ENCODE measurements at regions not wholly inside any gene's neighbourhood (a gene's known extent, or its start where the extent isn't known, plus 50 kb on each side); places are given as distances from the start of the nearest gene placed in this dataset.

GRCh38 chr19:31107096-31107495 lies 242.1 kb downstream of the TSHZ3 start:
- Histone ChIP-seq H3K9me3 (no peaks in the 10 kb centered on the region), H3K4me3 (no peak overlapping the region), H3K4me1 (no peaks in the 10 kb centered on the region), H3K27me3 (no peaks in the 10 kb centered on the region), H3K27ac (no peak overlapping the region), H3K36me3 (no peaks in the 10 kb centered on the region)
- WGBS: 83% methylated on average over 8 of the region's 8 CpGs
- TF ChIP-seq POLR2AphosphoS5 (IDR thresholded peaks at IDR 0.05) (no peak), EP300 (IDR thresholded peaks at IDR 0.05) (no peak), POLR2A (IDR thresholded peaks at IDR 0.05) (no peak), CTCF (IDR thresholded peaks at IDR 0.05) (no peak)
- no peak for DNase-seq (ENCODE audit: low spot score in 2 of 2)

GRCh38 chr19:31105761-31106160 lies 243.5 kb downstream of the TSHZ3 start:
- no peak overlapping the region for H3K4me3 ChIP-seq
- DNase-seq (ENCODE audit: low spot score in 2 of 2): no peak
- WGBS: 84% methylated on average over 4 of the region's 4 CpGs
- H3K27me3 ChIP-seq: no peaks in the 10 kb centered on the region
- no peaks in the 10 kb centered on the region for H3K9me3 ChIP-seq
- no peaks in the 10 kb centered on the region for H3K4me1 ChIP-seq
- H3K36me3 ChIP-seq: no peaks in the 10 kb centered on the region
- no peak overlapping the region for H3K27ac ChIP-seq
- no peak for TF ChIP-seq POLR2AphosphoS5 (IDR thresholded peaks at IDR 0.05)

GRCh38 chr19:31104451-31104850 lies 244.8 kb downstream of the TSHZ3 start:
- no peaks in the 10 kb centered on the region for H3K9me3 ChIP-seq
- no peak overlapping the region for H3K27ac ChIP-seq
- no peak for DNase-seq (ENCODE audit: low spot score in 2 of 2)
- H3K4me3 ChIP-seq: no peak overlapping the region
- no peaks in the 10 kb centered on the region for H3K4me1 ChIP-seq
- no peaks in the 10 kb centered on the region for H3K27me3 ChIP-seq
- WGBS: 81% methylated on average over 10 of the region's 10 CpGs
- no peaks in the 10 kb centered on the region for H3K36me3 ChIP-seq
- TF ChIP-seq POLR2A (IDR thresholded peaks at IDR 0.05): no peak
- no peak for TF ChIP-seq EP300 (IDR thresholded peaks at IDR 0.05)
- no peak for TF ChIP-seq CTCF (IDR thresholded peaks at IDR 0.05)
- TF ChIP-seq POLR2AphosphoS5 (IDR thresholded peaks at IDR 0.05): no peak

- DNase-seq (ENCODE audit: low spot score in 2 of 2): no peak
- Histone ChIP-seq H3K4me3 (no peak overlapping the region), H3K4me1 (no peaks in the 10 kb centered on the region), H3K36me3 (no peaks in the 10 kb centered on the region), H3K9me3 (no peaks in the 10 kb centered on the region), H3K27me3 (no peaks in the 10 kb centered on the region), H3K27ac (no peak overlapping the region)
- WGBS: 95% methylated on average over 3 of the region's 3 CpGs
- no peak for TF ChIP-seq EP300 (IDR thresholded peaks at IDR 0.05)
- no peak for TF ChIP-seq POLR2A (IDR thresholded peaks at IDR 0.05)
- TF ChIP-seq POLR2AphosphoS5 (IDR thresholded peaks at IDR 0.05): no peak
- no peak for TF ChIP-seq CTCF (IDR thresholded peaks at IDR 0.05)
Measured at GRCh38 chr19:31103228-31103627, 246.0 kb downstream of the TSHZ3 start.

GRCh38 chr19:31102674-31103073 lies 246.6 kb downstream of the TSHZ3 start:
- H3K4me3 ChIP-seq: no peak overlapping the region
- no peak for DNase-seq (ENCODE audit: low spot score in 2 of 2)
- no peaks in the 10 kb centered on the region for H3K4me1 ChIP-seq
- H3K9me3 ChIP-seq: no peaks in the 10 kb centered on the region
- H3K27ac ChIP-seq: no peak overlapping the region
- 77% methylated on average over 2 of the region's 2 CpGs for WGBS
- TF ChIP-seq CTCF (IDR thresholded peaks at IDR 0.05): no peak
- TF ChIP-seq POLR2AphosphoS5 (IDR thresholded peaks at IDR 0.05): no peak
- TF ChIP-seq EP300 (IDR thresholded peaks at IDR 0.05): no peak
- TF ChIP-seq POLR2A (IDR thresholded peaks at IDR 0.05): no peak
- H3K27me3 ChIP-seq: no peaks in the 10 kb centered on the region
- no peaks in the 10 kb centered on the region for H3K36me3 ChIP-seq

- WGBS: 80% methylated on average over 7 of the region's 7 CpGs
- DNase-seq (ENCODE audit: low spot score in 2 of 2): no peak
Measured at GRCh38 chr19:31100981-31101380, 248.3 kb downstream of the TSHZ3 start.

More at GRCh38 chr19:31100981-31101380, 248.3 kb downstream of the TSHZ3 start:
- no peaks in the 10 kb centered on the region for H3K36me3 ChIP-seq
- no peaks in the 10 kb centered on the region for H3K9me3 ChIP-seq
- no peaks in the 10 kb centered on the region for H3K27me3 ChIP-seq
- no peak overlapping the region for H3K4me3 ChIP-seq
- no peak overlapping the region for H3K27ac ChIP-seq
- TF ChIP-seq CTCF (IDR thresholded peaks at IDR 0.05) (no peak), EP300 (IDR thresholded peaks at IDR 0.05) (no peak), POLR2AphosphoS5 (IDR thresholded peaks at IDR 0.05) (no peak), POLR2A (IDR thresholded peaks at IDR 0.05) (no peak)
- H3K4me1 ChIP-seq: no peaks in the 10 kb centered on the region
